Caco-2 (cell line): ENCODE measurements at regions not wholly inside any gene's neighbourhood (a gene's known extent, or its start where the extent isn't known, plus 50 kb on each side); places are given as distances from the start of the nearest gene placed in this dataset.

ENCODE experiments used
- BruUV-seq: library from RNA; stranded (reverse); fragments of 400-500 nt; replicated peaks from 2 replicates; lab custom pipeline; 2021; lab: Mats Ljungman, UMichigan
- CTCF ChIA-PET: fragments of 300-600 bp; sonication (Branson Sonifier 250); formaldehyde crosslinking; loops from one replicate; lab custom pipeline; 2022; ENCODE audit warnings: antibody characterized with exemption; lab: Charles Lee
- POLR2A ChIA-PET: fragments of 300-600 bp; sonication (Branson Sonifier 250); formaldehyde crosslinking; loops from one replicate; lab custom pipeline; 2022; ENCODE audit warnings: antibody characterized with exemption; lab: Charles Lee
- DNase-seq, 2 experiments: peaks; one replicate each; pipeline versions ENCODE4 v3.0.0 to v3.0.0-alpha.2; 2020 to 2022
- H3K27me3 ChIP-seq: replicated peaks from 2 replicates; pipeline ENCODE4 v1.6.0; 2011; ENCODE audit warnings: low read length; ENCODE audit not compliant: control insufficient read depth, insufficient read depth
- H3K36me3 ChIP-seq: 2 replicates; pipeline ENCODE4 v1.5.1; 2011; ENCODE audit warnings: low read length; ENCODE audit not compliant: control insufficient read depth, insufficient read depth
- H3K4me1 ChIP-seq: fragments of 250-450 bp; sonication (Bioruptor Pico); 2 replicates; pipeline ENCODE4 v1.5.1; 2020; ENCODE audit warnings: mild to moderate bottlenecking
- H3K4me3 ChIP-seq: 2 replicates; pipeline ENCODE4 v1.5.1; 2011; ENCODE audit warnings: low read depth, mild to moderate bottlenecking, control low read depth, low read length
- H3K9me3 ChIP-seq: fragments of 250-450 bp; sonication (Bioruptor Pico); 2 replicates; pipeline ENCODE4 v1.5.1; 2020; ENCODE audit warnings: mild to moderate bottlenecking, moderate library complexity
- H3K27ac Mint-ChIP-seq: one replicate; pipeline ENCODE4 v1.8.0; 2022; ENCODE audit warnings: mixed read lengths; ENCODE audit not compliant: unreplicated experiment
- H3K27me3 Mint-ChIP-seq: one replicate; pipeline ENCODE4 v1.8.0; 2022; ENCODE audit warnings: mixed read lengths; ENCODE audit not compliant: insufficient read depth, unreplicated experiment
- H3K36me3 Mint-ChIP-seq: one replicate; pipeline ENCODE4 v1.8.0; 2022; ENCODE audit warnings: mild to moderate bottlenecking, mixed read lengths; ENCODE audit not compliant: insufficient read depth, unreplicated experiment
- H3K4me1 Mint-ChIP-seq: one replicate; pipeline ENCODE4 v1.8.0; 2022; ENCODE audit warnings: low read depth, mixed read lengths; ENCODE audit not compliant: unreplicated experiment
- H3K4me3 Mint-ChIP-seq: one replicate; pipeline ENCODE4 v1.8.0; 2022; ENCODE audit warnings: mild to moderate bottlenecking, moderate library complexity, mixed read lengths; ENCODE audit not compliant: unreplicated experiment
- H3K9me3 Mint-ChIP-seq: one replicate; pipeline ENCODE4 v1.8.0; 2022; ENCODE audit warnings: mixed read lengths; ENCODE audit not compliant: unreplicated experiment
- intact Hi-C: fragments of 100-400 bp; cut with micrococcal nuclease; formaldehyde crosslinking; loops from one replicate; pipeline ENCODE4 v1.10.0; 2022; ENCODE audit not compliant: unreplicated experiment
- TF ChIP-seq, protein P1 (sequence below), 2 experiments: fragments of 200-600 bp in 1 of 2; IDR thresholded peaks; 1 replicate in 1 of 2; 2 replicates in 1 of 2; pipeline versions ENCODE4 v1.5.1 to v1.8.0; 2011 to 2022; ENCODE audit warnings: antibody characterized with exemption in 1 of 2, control low read depth in 1 of 2, inconsistent platforms in 1 of 2, low read depth in 1 of 2, low read length in 1 of 2, mild to moderate bottlenecking in 1 of 2, moderate library complexity in 1 of 2; ENCODE audit not compliant: insufficient read depth in 1 of 2, severe bottlenecking in 1 of 2, unreplicated experiment in 1 of 2

DNA sequence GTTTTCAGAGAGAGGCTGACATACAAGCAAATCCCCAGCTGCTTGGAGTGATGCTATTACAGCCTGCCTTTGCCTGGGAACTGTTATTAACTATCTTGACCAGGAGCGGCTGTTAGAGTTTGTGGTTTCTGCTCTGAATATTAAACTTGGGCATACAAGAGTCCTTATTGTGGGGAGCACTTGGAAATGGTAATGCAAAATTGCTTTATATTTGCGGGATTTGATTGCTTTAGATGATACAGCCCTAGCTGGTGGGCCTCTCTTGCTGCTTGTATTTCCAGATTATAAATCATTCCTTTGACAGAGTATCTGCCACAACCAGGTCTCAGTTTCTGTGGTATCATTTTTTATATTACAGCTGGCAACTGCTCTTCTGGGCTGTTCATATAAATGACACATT is 101.9 kb upstream of the FAM204A start:
- TF ChIP-seq, protein P1, sequence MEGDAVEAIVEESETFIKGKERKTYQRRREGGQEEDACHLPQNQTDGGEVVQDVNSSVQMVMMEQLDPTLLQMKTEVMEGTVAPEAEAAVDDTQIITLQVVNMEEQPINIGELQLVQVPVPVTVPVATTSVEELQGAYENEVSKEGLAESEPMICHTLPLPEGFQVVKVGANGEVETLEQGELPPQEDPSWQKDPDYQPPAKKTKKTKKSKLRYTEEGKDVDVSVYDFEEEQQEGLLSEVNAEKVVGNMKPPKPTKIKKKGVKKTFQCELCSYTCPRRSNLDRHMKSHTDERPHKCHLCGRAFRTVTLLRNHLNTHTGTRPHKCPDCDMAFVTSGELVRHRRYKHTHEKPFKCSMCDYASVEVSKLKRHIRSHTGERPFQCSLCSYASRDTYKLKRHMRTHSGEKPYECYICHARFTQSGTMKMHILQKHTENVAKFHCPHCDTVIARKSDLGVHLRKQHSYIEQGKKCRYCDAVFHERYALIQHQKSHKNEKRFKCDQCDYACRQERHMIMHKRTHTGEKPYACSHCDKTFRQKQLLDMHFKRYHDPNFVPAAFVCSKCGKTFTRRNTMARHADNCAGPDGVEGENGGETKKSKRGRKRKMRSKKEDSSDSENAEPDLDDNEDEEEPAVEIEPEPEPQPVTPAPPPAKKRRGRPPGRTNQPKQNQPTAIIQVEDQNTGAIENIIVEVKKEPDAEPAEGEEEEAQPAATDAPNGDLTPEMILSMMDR (IDR thresholded peaks at IDR 0.05; ENCODE audit: insufficient read depth in 1 of 2, low read depth in 1 of 2, low read length in 1 of 2, severe bottlenecking in 1 of 2, unreplicated experiment in 1 of 2) = no peak
- H3K4me3 ChIP-seq = no peak overlapping the region
- BruUV-seq = no TSS peak
- no peaks in the 10 kb centered on the region for H3K36me3 ChIP-seq
- H3K4me3 Mint-ChIP-seq = no peak overlapping the region
- no peaks in the 10 kb centered on the region for H3K9me3 ChIP-seq
- intact Hi-C loops = no loop called here
- no peak for DNase-seq
- no peaks in the 10 kb centered on the region for H3K4me1 Mint-ChIP-seq
- CTCF ChIA-PET = no interaction called here
- no peaks in the 10 kb centered on the region for H3K36me3 Mint-ChIP-seq
- peaks cover 3% of the 10 kb centered on the region for H3K27me3 Mint-ChIP-seq
- POLR2A ChIA-PET = no interaction called here
- H3K9me3 Mint-ChIP-seq = no peaks in the 10 kb centered on the region
- no peaks in the 10 kb centered on the region for H3K4me1 ChIP-seq
- H3K27ac Mint-ChIP-seq = no peak overlapping the region
- no peaks in the 10 kb centered on the region for H3K27me3 ChIP-seq

DNA sequence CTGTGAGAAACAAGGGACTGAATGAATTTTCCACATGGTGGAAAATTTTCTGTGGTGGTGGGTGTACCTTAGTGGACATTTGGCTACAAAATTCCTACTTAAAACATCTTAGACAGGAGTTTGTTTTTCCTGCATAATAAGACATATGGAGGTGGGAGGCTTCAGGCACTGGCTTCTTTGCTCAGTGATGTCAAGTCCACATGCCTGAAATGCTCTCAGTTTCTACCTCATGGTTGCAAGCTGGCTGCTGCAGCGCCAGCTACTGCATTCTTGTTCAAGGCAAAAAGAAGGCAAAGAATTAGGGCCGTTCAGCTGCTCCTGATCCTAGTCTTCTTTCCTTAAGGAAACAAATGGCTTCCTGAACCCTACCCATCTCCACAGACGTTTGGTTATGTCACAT is 99.9 kb upstream of the FAM204A start:
- Histone ChIP-seq H3K9me3 (no peaks in the 10 kb centered on the region), H3K4me1 (no peaks in the 10 kb centered on the region), H3K27me3 (no peaks in the 10 kb centered on the region; the same call in 1 of the 2 replicates), H3K36me3 (no peaks in the 10 kb centered on the region), H3K4me3 (no peak overlapping the region)
- no TSS peak for BruUV-seq
- no peak for DNase-seq
- intact Hi-C loops = no loop called here
- TF ChIP-seq, protein P1 (IDR thresholded peaks at IDR 0.05; ENCODE audit: insufficient read depth in 1 of 2, low read depth in 1 of 2, low read length in 1 of 2, severe bottlenecking in 1 of 2, unreplicated experiment in 1 of 2) = no peak
- ChIA-PET POLR2A (no interaction called here), CTCF (no interaction called here)
- H3K4me1 Mint-ChIP-seq = no peaks in the 10 kb centered on the region
- H3K36me3 Mint-ChIP-seq = no peaks in the 10 kb centered on the region
- no peaks in the 10 kb centered on the region for H3K9me3 Mint-ChIP-seq
- H3K4me3 Mint-ChIP-seq = no peak overlapping the region
- H3K27me3 Mint-ChIP-seq = peaks cover 6% of the 10 kb centered on the region
- H3K27ac Mint-ChIP-seq = no peak overlapping the region

DNA sequence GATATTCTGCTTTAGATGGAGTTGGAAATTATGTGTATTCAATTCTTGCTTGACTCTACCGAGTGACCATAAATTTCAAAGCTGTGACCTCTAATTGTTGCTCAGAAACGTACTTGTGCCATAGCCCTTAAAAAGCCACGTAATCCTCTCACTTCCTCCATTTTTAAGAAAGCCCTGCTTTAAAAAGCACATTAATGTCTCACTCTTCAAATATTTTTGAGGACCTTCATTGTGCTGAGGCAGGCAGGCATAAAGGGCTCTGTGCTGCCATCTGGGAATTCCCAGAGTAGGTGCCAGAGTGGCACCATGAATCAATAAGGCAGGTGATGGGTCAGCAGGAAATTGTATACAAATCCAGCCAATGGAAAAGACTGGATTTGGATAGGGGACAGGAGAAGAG is 97.7 kb upstream of the FAM204A start:
- BruUV-seq = no TSS peak

More for the DNA sequence above, 97.7 kb upstream of the FAM204A start:
- H3K9me3 Mint-ChIP-seq = no peaks in the 10 kb centered on the region
- intact Hi-C loops = no loop called here
- DNase-seq = no peak
- H3K36me3 Mint-ChIP-seq = no peaks in the 10 kb centered on the region
- Histone ChIP-seq H3K36me3 (no peaks in the 10 kb centered on the region), H3K27me3 (no peaks in the 10 kb centered on the region; the same call in 1 of the 2 replicates), H3K4me3 (no peak overlapping the region), H3K9me3 (no peaks in the 10 kb centered on the region), H3K4me1 (no peaks in the 10 kb centered on the region)
- ChIA-PET POLR2A (no interaction called here), CTCF (no interaction called here)
- no peaks in the 10 kb centered on the region for H3K4me1 Mint-ChIP-seq
- peaks cover 14% of the 10 kb centered on the region for H3K27me3 Mint-ChIP-seq
- TF ChIP-seq, protein P1 (IDR thresholded peaks at IDR 0.05; ENCODE audit: insufficient read depth in 1 of 2, low read depth in 1 of 2, low read length in 1 of 2, severe bottlenecking in 1 of 2, unreplicated experiment in 1 of 2) = no peak
- no peak overlapping the region for H3K27ac Mint-ChIP-seq
- H3K4me3 Mint-ChIP-seq = no peak overlapping the region
